Astrocyte (in vitro differentiated cells and primary cell): ENCODE measurements at regions not wholly inside any gene's neighbourhood (a gene's known extent, or its start where the extent isn't known, plus 50 kb on each side); places are given as distances from the start of the nearest gene placed in this dataset.

Source experiments
- DNase-seq: peaks from one replicate; pipeline ENCODE4 v3.0.0-alpha.2; 2010; ENCODE audit warnings: low read depth
- FAIRE-seq: peaks from 2 replicates; lab custom pipeline; 2011; peaks lifted over from hg19 to GRCh38; lab: Jason Lieb, UNC
- H2AFZ ChIP-seq: 2 replicates; pipeline ENCODE4 v1.6.0; 2012; ENCODE audit warnings: low read depth, low read length, inconsistent platforms
- H3K27ac ChIP-seq: 2 replicates; pipeline ENCODE4 v1.5.1; 2011; ENCODE audit warnings: low read depth, low read length, inconsistent platforms
- H3K27me3 ChIP-seq: 2 replicates; pipeline ENCODE4 v1.6.0; 2011; ENCODE audit warnings: low read length, inconsistent platforms; ENCODE audit not compliant: insufficient read depth
- H3K36me3 ChIP-seq: 2 replicates; pipeline ENCODE4 v1.5.1; 2011; ENCODE audit warnings: low read length, inconsistent platforms; ENCODE audit not compliant: insufficient read depth
- H3K4me1 ChIP-seq: 2 replicates; pipeline ENCODE4 v1.5.1; 2011; ENCODE audit warnings: low read length, inconsistent platforms; ENCODE audit not compliant: insufficient read depth
- H3K4me2 ChIP-seq: 2 replicates; pipeline ENCODE4 v1.6.0; 2012; ENCODE audit warnings: low read length, inconsistent platforms
- H3K4me3 ChIP-seq: 2 replicates; pipeline ENCODE4 v1.5.1; 2011; ENCODE audit warnings: low read depth, mild to moderate bottlenecking, low read length, inconsistent platforms; ENCODE audit not compliant: insufficient read depth
- H3K79me2 ChIP-seq: 2 replicates; pipeline ENCODE4 v1.6.0; 2012; ENCODE audit warnings: mild to moderate bottlenecking, low read length, inconsistent platforms; ENCODE audit not compliant: insufficient read depth
- H3K9ac ChIP-seq: 2 replicates; pipeline ENCODE4 v1.6.0; 2012; ENCODE audit warnings: mild to moderate bottlenecking, low read length, inconsistent platforms
- H3K9me3 ChIP-seq: 2 replicates; pipeline ENCODE4 v1.5.1; 2012; ENCODE audit warnings: low read depth, mild to moderate bottlenecking, low read length, inconsistent platforms; ENCODE audit not compliant: insufficient read depth
- H4K20me1 ChIP-seq: 2 replicates; pipeline ENCODE4 v1.6.0; 2012; ENCODE audit warnings: low read length, inconsistent platforms; ENCODE audit not compliant: insufficient read depth
- H3K27ac Mint-ChIP-seq: one replicate; pipeline ENCODE4 v1.8.0; 2021; ENCODE audit warnings: mild to moderate bottlenecking, mixed read lengths; ENCODE audit not compliant: unreplicated experiment
- H3K27me3 Mint-ChIP-seq: one replicate; pipeline ENCODE4 v1.8.0; 2021; ENCODE audit warnings: low read depth, mixed read lengths; ENCODE audit not compliant: unreplicated experiment
- H3K36me3 Mint-ChIP-seq: one replicate; pipeline ENCODE4 v1.8.0; 2021; ENCODE audit warnings: low read depth, mixed read lengths; ENCODE audit not compliant: unreplicated experiment
- H3K4me1 Mint-ChIP-seq: one replicate; pipeline ENCODE4 v1.8.0; 2021; ENCODE audit warnings: low read depth, mixed read lengths; ENCODE audit not compliant: unreplicated experiment
- H3K4me3 Mint-ChIP-seq: one replicate; pipeline ENCODE4 v1.8.0; 2021; ENCODE audit warnings: mild to moderate bottlenecking, moderate library complexity, mixed read lengths; ENCODE audit not compliant: unreplicated experiment
- H3K9me3 Mint-ChIP-seq: one replicate; pipeline ENCODE4 v1.8.0; 2021; ENCODE audit warnings: mild to moderate bottlenecking, mixed read lengths; ENCODE audit not compliant: unreplicated experiment
- EZH2 ChIP-seq: IDR thresholded peaks from 2 replicates; pipeline ENCODE4 v1.6.1; 2012; ENCODE audit warnings: mild to moderate bottlenecking, low read length, inconsistent platforms; ENCODE audit not compliant: insufficient read depth
- TF ChIP-seq, protein P1 (sequence below): IDR thresholded peaks from 2 replicates; pipeline ENCODE4 v1.5.1; 2011; ENCODE audit warnings: low read depth, mild to moderate bottlenecking, inconsistent platforms, low read length, moderate library complexity; ENCODE audit not compliant: insufficient read depth

DNA sequence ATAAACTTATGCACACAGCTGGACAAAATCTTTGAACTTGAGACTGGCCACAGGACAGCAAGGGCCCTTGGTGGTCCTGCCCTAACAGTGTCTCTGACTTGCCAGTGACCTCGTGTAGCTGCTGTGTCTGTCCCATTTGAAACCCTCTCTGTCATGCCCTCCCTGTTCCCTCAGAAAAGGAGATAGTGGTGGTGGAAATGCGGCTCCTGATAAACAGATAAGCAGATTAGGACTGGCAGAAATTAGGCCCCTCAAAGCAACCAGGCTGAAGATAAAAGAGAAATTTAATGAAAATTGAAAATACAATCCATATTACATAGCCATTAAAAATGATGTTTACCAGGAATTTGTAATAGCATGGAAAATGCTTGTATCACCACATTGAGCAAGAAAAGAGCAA lies 136.6 kb upstream of the ATP6AP2 start:
- DNase-seq (no peak), FAIRE-seq (no peak)
- Histone ChIP-seq H3K4me3 (no peak overlapping the region), H3K27ac (no peak overlapping the region), H3K27me3 (no peaks in the 10 kb centered on the region), H3K4me2 (no peak overlapping the region), H3K4me1 (no peaks in the 10 kb centered on the region), H3K79me2 (no peaks in the 10 kb centered on the region), H2AFZ (no peak overlapping the region), H3K9me3 (no peaks in the 10 kb centered on the region), H4K20me1 (no peaks in the 10 kb centered on the region), H3K36me3 (no peaks in the 10 kb centered on the region), H3K9ac (no peak overlapping the region)
- Mint-ChIP-seq H3K4me1 (no peaks in the 10 kb centered on the region), H3K9me3 (no peaks in the 10 kb centered on the region), H3K27ac (no peak overlapping the region), H3K36me3 (no peaks in the 10 kb centered on the region), H3K4me3 (no peak overlapping the region), H3K27me3 (peaks cover 8% of the 10 kb centered on the region)
- TF ChIP-seq EZH2, result no peak
- TF ChIP-seq, protein P1, sequence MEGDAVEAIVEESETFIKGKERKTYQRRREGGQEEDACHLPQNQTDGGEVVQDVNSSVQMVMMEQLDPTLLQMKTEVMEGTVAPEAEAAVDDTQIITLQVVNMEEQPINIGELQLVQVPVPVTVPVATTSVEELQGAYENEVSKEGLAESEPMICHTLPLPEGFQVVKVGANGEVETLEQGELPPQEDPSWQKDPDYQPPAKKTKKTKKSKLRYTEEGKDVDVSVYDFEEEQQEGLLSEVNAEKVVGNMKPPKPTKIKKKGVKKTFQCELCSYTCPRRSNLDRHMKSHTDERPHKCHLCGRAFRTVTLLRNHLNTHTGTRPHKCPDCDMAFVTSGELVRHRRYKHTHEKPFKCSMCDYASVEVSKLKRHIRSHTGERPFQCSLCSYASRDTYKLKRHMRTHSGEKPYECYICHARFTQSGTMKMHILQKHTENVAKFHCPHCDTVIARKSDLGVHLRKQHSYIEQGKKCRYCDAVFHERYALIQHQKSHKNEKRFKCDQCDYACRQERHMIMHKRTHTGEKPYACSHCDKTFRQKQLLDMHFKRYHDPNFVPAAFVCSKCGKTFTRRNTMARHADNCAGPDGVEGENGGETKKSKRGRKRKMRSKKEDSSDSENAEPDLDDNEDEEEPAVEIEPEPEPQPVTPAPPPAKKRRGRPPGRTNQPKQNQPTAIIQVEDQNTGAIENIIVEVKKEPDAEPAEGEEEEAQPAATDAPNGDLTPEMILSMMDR, result no peak

DNA sequence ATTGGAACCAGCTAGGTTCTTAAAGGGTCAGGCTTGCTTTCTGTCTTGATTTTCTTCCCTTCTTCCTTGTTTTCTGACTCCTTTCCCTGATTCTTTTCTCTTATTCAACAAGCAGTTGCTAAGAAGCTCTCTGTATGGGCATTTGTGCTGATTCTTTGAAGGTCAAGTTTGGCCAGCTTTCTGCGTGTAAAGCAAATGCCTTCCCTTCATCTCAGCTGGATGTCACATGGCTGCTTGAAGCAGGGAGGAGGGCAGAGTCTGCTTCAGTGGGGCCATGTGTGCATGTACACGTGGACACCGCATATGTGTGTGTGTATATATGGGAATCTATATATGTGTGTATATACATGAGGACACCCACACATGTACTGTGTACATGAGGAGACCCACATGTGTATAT lies 139.9 kb upstream of the ATP6AP2 start:
- Mint-ChIP-seq H3K27me3 (peaks cover 5% of the 10 kb centered on the region), H3K9me3 (no peaks in the 10 kb centered on the region), H3K4me1 (no peaks in the 10 kb centered on the region), H3K36me3 (no peaks in the 10 kb centered on the region), H3K4me3 (no peak overlapping the region), H3K27ac (no peak overlapping the region)
- H3K27me3 ChIP-seq, result no peaks in the 10 kb centered on the region
- H3K36me3 ChIP-seq, result no peaks in the 10 kb centered on the region
- H3K9ac ChIP-seq, result no peak overlapping the region
- H4K20me1 ChIP-seq, result no peaks in the 10 kb centered on the region
- no peaks in the 10 kb centered on the region for H3K9me3 ChIP-seq
- H3K4me1 ChIP-seq, result no peaks in the 10 kb centered on the region
- DNase-seq (no peak), FAIRE-seq (no peak)
- no peak overlapping the region for H2AFZ ChIP-seq
- no peak overlapping the region for H3K4me2 ChIP-seq
- no peak for TF ChIP-seq EZH2
- TF ChIP-seq, protein P1, result no peak
- H3K79me2 ChIP-seq, result no peaks in the 10 kb centered on the region
- H3K4me3 ChIP-seq, result no peak overlapping the region
- no peak overlapping the region for H3K27ac ChIP-seq

DNA sequence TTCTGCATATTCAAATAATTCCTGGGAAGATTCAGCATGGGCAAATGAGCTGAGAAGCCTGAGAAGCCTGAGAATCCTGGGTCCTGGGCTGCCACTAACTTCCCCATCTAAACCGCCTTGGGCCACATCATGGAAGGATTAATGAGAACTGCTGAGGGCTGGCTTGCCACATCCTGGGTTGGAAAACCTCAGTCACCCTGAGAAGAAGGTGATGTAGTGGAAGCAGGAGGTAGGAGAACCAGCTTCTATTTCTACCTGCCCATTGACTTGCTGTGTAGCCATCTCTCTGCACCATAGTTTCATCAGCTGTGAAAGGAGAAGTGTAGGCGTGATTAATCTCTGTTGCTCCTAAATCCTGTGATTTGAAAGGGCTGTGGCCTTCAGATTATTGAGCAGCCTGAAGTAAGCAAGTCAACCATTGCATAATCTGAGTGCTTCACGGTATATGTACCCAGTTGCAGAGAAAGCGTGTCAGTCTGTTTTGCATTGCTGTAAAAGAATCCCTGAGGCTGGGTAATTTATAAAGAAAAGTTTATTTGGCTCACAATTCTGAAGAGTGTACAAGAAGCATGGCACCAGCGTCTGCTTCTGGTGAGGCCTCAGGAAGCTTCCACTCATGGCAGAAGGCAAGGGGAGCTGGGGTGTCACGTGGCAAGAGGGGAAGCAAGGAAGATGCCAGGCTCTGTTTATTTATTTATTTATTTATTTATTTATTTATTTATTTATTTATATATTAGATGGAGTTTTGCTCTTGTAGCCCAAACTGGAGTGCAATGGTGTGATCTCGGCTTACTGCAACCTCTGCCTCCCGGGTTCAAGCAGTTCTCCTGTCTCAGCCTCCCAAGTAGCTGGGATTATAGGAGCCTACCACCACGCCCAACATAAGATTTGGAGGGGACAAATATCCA lies 140.9 kb upstream of the ATP6AP2 start:
- H3K4me3 ChIP-seq, result no peak overlapping the region
- Mint-ChIP-seq H3K27me3 (peaks cover 5% of the 10 kb centered on the region), H3K4me1 (no peaks in the 10 kb centered on the region), H3K9me3 (no peaks in the 10 kb centered on the region), H3K27ac (no peak overlapping the region), H3K4me3 (no peak overlapping the region), H3K36me3 (no peaks in the 10 kb centered on the region)
- H4K20me1 ChIP-seq, result no peaks in the 10 kb centered on the region
- no peak overlapping the region for H3K4me2 ChIP-seq
- H3K4me1 ChIP-seq, result peaks cover 3% of the 10 kb centered on the region
- H3K27me3 ChIP-seq, result no peaks in the 10 kb centered on the region
- DNase-seq, result no peak
- peak; percentile 64 for FAIRE-seq
- H3K9me3 ChIP-seq, result no peaks in the 10 kb centered on the region
- no peak overlapping the region for H3K9ac ChIP-seq
- H2AFZ ChIP-seq, result no peak overlapping the region
- no peak for TF ChIP-seq EZH2
- TF ChIP-seq, protein P1, result no peak
- H3K36me3 ChIP-seq, result no peaks in the 10 kb centered on the region
- no peak overlapping the region for H3K27ac ChIP-seq
- H3K79me2 ChIP-seq, result no peaks in the 10 kb centered on the region
